Spleen (tissue), 11 donors: ENCODE measurements at regions not wholly inside any gene's neighbourhood (a gene's known extent, or its start where the extent isn't known, plus 50 kb on each side); places are given as distances from the start of the nearest gene placed in this dataset.

Source experiments
- DNase-seq: peaks from one replicate; pipeline ENCODE4 v3.0.0-alpha.2; 2020
- H3K27ac ChIP-seq, 8 donors: fragments of 200-600 bp; sonication (generic) in 7 of 8; 1 replicate in 4 of 8; 2 replicates in 4 of 8; pipeline versions ENCODE4 v1.5.0 to v1.8.0; 2016 to 2021; ENCODE audit warnings: inconsistent platforms in 4 of 8, mild to moderate bottlenecking in 4 of 8, moderate library complexity in 1 of 8
- H3K27me3 ChIP-seq, 7 donors: fragments of 200-600 bp; sonication (generic) in 6 of 7; replicated peaks in 1 of 7; 1 replicate in 4 of 7; 2 replicates in 3 of 7; pipeline versions ENCODE4 v1.5.0 to v1.8.0; 2016 to 2021; ENCODE audit warnings: inconsistent platforms in 3 of 7, mild to moderate bottlenecking in 1 of 7
- H3K36me3 ChIP-seq, 6 donors: fragments of 200-600 bp; sonication (generic) in 5 of 6; 1 replicate in 4 of 6; 2 replicates in 2 of 6; pipeline versions ENCODE4 v1.5.0 to v1.8.0; 2016 to 2021; ENCODE audit warnings: inconsistent platforms in 2 of 6
- H3K4me1 ChIP-seq, 6 donors: fragments of 200-600 bp; sonication (generic) in 5 of 6; 1 replicate in 3 of 6; 2 replicates in 3 of 6; pipeline versions ENCODE4 v1.5.0 to v1.8.0; 2016 to 2021; ENCODE audit warnings: inconsistent platforms in 3 of 6
- H3K4me3 ChIP-seq, 8 donors: fragments of 200-600 bp; sonication (generic) in 7 of 8; 1 replicate in 4 of 8; 2 replicates in 4 of 8; pipeline versions ENCODE4 v1.5.0 to v1.8.0; 2016 to 2021; ENCODE audit warnings: inconsistent platforms in 4 of 8, mild to moderate bottlenecking in 4 of 8, moderate library complexity in 2 of 8
- H3K9me3 ChIP-seq, 8 donors: fragments of 200-600 bp; sonication (generic) in 7 of 8; 1 replicate in 4 of 8; 2 replicates in 4 of 8; pipeline versions ENCODE4 v1.5.0 to v1.8.0; 2016 to 2021; ENCODE audit warnings: inconsistent platforms in 4 of 8
- POLR2A ChIP-seq, 3 donors: fragments of 450-650 bp; IDR thresholded peaks; one replicate each; pipeline ENCODE4 v1.5.1; 2017; ENCODE audit warnings: antibody characterized with exemption in 3 of 3, mild to moderate bottlenecking in 1 of 3
- POLR2AphosphoS5 ChIP-seq, 3 donors: sonication (generic); formaldehyde crosslinking; IDR thresholded peaks; one replicate each; pipeline ENCODE4 v1.5.1; 2017; ENCODE audit warnings: antibody characterized with exemption in 3 of 3
- WGBS, 5 donors: extraction: QIAGEN DNeasy Blood & Tissue Kit in 3 of 5; methylation state at CpG; one replicate each; pipeline versions ENCODE4 v1.1.5 to v1.1.7; 2013 to 2018; 5-methylcytosine and 5-hydroxymethylcytosine counted together
- intact Hi-C: fragments of 100-400 bp; cut with DNase I; formaldehyde crosslinking; loops from one replicate; pipeline ENCODE4 v1.15.0; 2023; ENCODE audit warnings: low total_unique reads
- TF ChIP-seq, protein P1 (sequence below), 11 experiments: fragments of 200-600 bp in 7 of 11; fragments of 450-650 bp in 4 of 11; sonication (generic) in 4 of 11; IDR thresholded peaks in 8 of 11; conservative IDR thresholded peaks in 3 of 11; 1 replicate in 7 of 11; 2 replicates in 4 of 11; pipeline versions ENCODE4 v1.4.0 to v1.8.0; 2016 to 2021; ENCODE audit warnings: antibody characterized with exemption in 11 of 11, inconsistent platforms in 4 of 11, mild to moderate bottlenecking in 1 of 11
- donor health status: healthy with polysubstance abuse.
- donor health status: DM: no; HTN: no; CAD: no; lungs with moderate emphysema.
- donor health status: DM: no; HTN: no; CAD: no.
- donor health status: Bipolar disorder and iron deficiency.
- donor health status: healthy.
- donor health status: DM: no; HTN: no; CAD: no.
- donor health status: DM: yes; HTN: yes; CAD: no.

- TF ChIP-seq POLR2A (IDR thresholded peaks at IDR 0.05) (no peak), POLR2AphosphoS5 (IDR thresholded peaks at IDR 0.05) (no peak)
- TF ChIP-seq, protein P1, sequence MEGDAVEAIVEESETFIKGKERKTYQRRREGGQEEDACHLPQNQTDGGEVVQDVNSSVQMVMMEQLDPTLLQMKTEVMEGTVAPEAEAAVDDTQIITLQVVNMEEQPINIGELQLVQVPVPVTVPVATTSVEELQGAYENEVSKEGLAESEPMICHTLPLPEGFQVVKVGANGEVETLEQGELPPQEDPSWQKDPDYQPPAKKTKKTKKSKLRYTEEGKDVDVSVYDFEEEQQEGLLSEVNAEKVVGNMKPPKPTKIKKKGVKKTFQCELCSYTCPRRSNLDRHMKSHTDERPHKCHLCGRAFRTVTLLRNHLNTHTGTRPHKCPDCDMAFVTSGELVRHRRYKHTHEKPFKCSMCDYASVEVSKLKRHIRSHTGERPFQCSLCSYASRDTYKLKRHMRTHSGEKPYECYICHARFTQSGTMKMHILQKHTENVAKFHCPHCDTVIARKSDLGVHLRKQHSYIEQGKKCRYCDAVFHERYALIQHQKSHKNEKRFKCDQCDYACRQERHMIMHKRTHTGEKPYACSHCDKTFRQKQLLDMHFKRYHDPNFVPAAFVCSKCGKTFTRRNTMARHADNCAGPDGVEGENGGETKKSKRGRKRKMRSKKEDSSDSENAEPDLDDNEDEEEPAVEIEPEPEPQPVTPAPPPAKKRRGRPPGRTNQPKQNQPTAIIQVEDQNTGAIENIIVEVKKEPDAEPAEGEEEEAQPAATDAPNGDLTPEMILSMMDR (IDR thresholded peaks at IDR 0.05 in 8 of 11, conservative IDR thresholded peaks at IDR 0.05 in 3 of 11): no peak
- no peak overlapping the region for H3K4me3 ChIP-seq
- no peaks in the 10 kb centered on the region for H3K4me1 ChIP-seq
- intact Hi-C loops: no loop called here
- WGBS, 5 donors: 73 to 84% (median 81%) methylated on average over 14 of the region's 14 CpGs
- H3K9me3 ChIP-seq: no peaks in the 10 kb centered on the region
- DNase-seq: no peak
- H3K36me3 ChIP-seq: no peaks in the 10 kb centered on the region
- peaks cover 0 to 5% (median 0%) of the 10 kb centered on the region in 7 donors for H3K27me3 ChIP-seq
- no peak overlapping the region for H3K27ac ChIP-seq
These were observed 185.7 kb downstream of the IRX5 start for GRCh38 chr16:55116165-55116920.

DNA sequence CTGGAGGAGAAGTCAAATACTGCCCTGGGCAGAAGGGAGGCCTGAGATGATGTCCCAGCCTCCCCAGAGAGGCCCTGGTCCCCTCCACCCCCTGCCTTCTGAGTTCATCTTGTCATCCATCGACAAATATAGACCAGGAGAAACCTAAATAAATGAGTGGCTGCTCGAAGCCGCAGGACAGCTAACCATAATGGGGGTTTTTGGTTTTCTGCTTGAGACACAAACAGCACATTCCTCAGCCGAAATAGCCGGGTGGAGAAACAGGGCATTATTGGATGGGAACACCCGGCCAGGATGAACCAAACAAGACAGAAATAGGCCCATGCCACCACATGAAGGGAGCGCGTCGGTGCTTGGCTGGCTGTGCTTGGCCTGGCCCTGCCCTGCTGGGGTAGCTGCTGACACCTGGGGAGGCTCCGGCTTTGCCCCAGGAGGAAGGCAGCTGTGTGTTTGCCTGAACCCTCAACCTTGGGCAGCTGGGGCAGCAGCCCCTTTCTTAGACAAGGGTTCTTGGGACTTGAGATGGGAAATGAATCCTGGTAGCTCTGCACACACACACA, 188.1 kb downstream of the IRX5 start:
- WGBS, 5 donors: 81 to 92% (median 87%) methylated on average over 10 of the region's 10 CpGs
- DNase-seq: no peak
- H3K27ac ChIP-seq: no peak overlapping the region

GRCh38 chr16:55120408-55120807, 189.7 kb downstream of the IRX5 start:
- Histone ChIP-seq H3K4me1 (no peaks in the 10 kb centered on the region), H3K27me3 (peaks cover 0 to 5% (median 0%) of the 10 kb centered on the region in 7 donors), H3K36me3 (no peaks in the 10 kb centered on the region), H3K27ac (no peak overlapping the region), H3K9me3 (peaks cover 0 to 18% (median 10%) of the 10 kb centered on the region in 8 donors), H3K4me3 (no peak overlapping the region)
- no peak for DNase-seq
- TF ChIP-seq POLR2AphosphoS5 (IDR thresholded peaks at IDR 0.05): no peak
- no peak for TF ChIP-seq POLR2A (IDR thresholded peaks at IDR 0.05)
- TF ChIP-seq, protein P1 (IDR thresholded peaks at IDR 0.05 in 8 of 11, conservative IDR thresholded peaks at IDR 0.05 in 3 of 11): no peak
- 22 to 36% (median 28%) methylated on average over 2 of the region's 2 CpGs for WGBS, 5 donors
- intact Hi-C loops: no loop called here

More for the DNA sequence above, 188.1 kb downstream of the IRX5 start:
- peaks cover 0 to 15% (median 9%) of the 10 kb centered on the region in 8 donors for H3K9me3 ChIP-seq
- no peaks in the 10 kb centered on the region for H3K36me3 ChIP-seq
- intact Hi-C loops: no loop called here
- TF ChIP-seq POLR2AphosphoS5 (IDR thresholded peaks at IDR 0.05): no peak
- no peak for TF ChIP-seq POLR2A (IDR thresholded peaks at IDR 0.05)
- TF ChIP-seq, protein P1 (IDR thresholded peaks at IDR 0.05 in 8 of 11, conservative IDR thresholded peaks at IDR 0.05 in 3 of 11): no peak
- peaks cover 0 to 5% (median 0%) of the 10 kb centered on the region in 7 donors for H3K27me3 ChIP-seq
- no peak overlapping the region for H3K4me3 ChIP-seq
- no peaks in the 10 kb centered on the region for H3K4me1 ChIP-seq

DNA sequence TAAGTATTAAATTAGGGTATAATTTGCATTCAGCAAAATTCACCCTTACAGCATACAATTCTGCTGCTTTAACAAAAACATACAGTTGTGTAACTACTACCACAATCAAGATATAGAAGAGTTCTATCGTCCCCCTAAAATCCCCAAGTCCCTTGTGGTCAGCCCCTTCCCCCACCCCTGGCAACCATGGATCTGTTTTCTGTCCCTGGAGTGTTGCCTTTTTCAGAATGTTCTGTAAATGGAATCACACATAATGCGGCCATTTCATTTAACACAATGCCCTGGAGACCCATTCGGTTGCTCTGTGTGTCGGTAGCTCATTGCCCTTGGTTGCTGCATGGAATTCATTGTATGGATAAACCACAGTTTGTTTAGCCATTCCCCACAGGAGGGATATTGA, 190.2 kb downstream of the IRX5 start:
- peaks cover 0 to 5% (median 0%) of the 10 kb centered on the region in 7 donors for H3K27me3 ChIP-seq
- WGBS, 5 donors: 79 to 86% (median 82%) methylated on average over 4 of the region's 4 CpGs
- no peak overlapping the region for H3K27ac ChIP-seq
- H3K4me1 ChIP-seq: no peaks in the 10 kb centered on the region
- intact Hi-C loops: no loop called here
- DNase-seq: no peak
- no peak overlapping the region for H3K4me3 ChIP-seq
- no peaks in the 10 kb centered on the region for H3K36me3 ChIP-seq
- TF ChIP-seq, protein P1 (IDR thresholded peaks at IDR 0.05 in 8 of 11, conservative IDR thresholded peaks at IDR 0.05 in 3 of 11): no peak
- TF ChIP-seq POLR2AphosphoS5 (IDR thresholded peaks at IDR 0.05) (no peak), POLR2A (IDR thresholded peaks at IDR 0.05) (no peak)
- H3K9me3 ChIP-seq: peaks cover 0 to 18% (median 10%) of the 10 kb centered on the region in 8 donors
